Kidney tubule cell (primary cell): ENCODE measurements at regions not wholly inside any gene's neighbourhood (a gene's known extent, or its start where the extent isn't known, plus 50 kb on each side); places are given as distances from the start of the nearest gene placed in this dataset.
"Not testable (repeated sequence)": the region's sequence is repeated elsewhere in the genome, so short reads cannot be mapped to it uniquely, and the experiment has no call there.

Source experiments
- DNase-seq: peaks from one replicate; pipeline ENCODE4 v3.0.0-alpha.2; 2018; ENCODE audit warnings: low spot score

- no peak for DNase-seq
Measured at GRCh38 chr5:30596495-30597064, 596.9 kb upstream of the CDH6 start.

GRCh38 chr5:30594331-30594730 lies 599.2 kb upstream of the CDH6 start:
- no peak for DNase-seq

DNA sequence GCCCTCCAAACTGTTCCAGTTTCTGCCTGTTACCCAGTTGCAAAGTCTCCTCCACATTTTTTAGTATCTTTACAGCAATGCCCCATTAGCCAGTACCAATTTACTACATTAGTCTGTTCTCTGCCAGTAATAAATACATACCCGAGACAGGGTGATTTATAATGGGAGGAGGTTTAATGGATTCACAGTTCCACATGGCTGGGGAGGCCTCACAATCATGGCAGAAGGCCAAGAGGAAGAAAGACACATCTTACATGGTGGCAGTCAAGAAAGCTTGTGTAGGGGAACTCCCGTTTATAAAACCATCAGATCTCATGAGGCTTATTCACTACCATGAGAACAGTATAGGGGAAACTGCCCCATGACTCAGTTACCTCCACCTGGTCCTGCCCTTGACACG lies 600.7 kb upstream of the CDH6 start:
- peak; percentile 57 for DNase-seq

GRCh38 chr5:30581198-30581935 lies 612.1 kb upstream of the CDH6 start:
- DNase-seq: no peak

- no peak for DNase-seq
Measured at GRCh38 chr5:30574761-30575160, 618.7 kb upstream of the CDH6 start.

GRCh38 chr5:30572279-30572678 lies 621.2 kb upstream of the CDH6 start:
- peak; percentile 30 for DNase-seq

DNA sequence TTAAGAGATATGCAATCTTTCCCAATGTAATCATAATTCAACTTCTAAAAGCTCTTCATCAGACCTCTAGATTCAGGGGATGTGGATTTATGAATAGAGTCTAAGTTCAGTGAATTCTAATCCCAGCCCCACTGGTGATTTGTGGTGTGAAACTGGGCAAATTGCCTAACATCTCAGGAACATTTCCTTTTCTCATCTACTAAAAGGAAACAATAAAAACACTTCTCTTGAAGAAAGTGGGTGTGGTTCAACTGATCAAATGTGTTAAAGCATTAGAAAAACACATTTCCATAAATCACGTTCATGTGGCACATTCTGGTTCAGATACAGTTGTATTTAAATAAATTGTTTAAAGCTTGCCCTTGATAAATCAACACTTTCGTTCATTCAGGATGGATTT lies 631.7 kb upstream of the CDH6 start:
- DNase-seq: no peak

DNA sequence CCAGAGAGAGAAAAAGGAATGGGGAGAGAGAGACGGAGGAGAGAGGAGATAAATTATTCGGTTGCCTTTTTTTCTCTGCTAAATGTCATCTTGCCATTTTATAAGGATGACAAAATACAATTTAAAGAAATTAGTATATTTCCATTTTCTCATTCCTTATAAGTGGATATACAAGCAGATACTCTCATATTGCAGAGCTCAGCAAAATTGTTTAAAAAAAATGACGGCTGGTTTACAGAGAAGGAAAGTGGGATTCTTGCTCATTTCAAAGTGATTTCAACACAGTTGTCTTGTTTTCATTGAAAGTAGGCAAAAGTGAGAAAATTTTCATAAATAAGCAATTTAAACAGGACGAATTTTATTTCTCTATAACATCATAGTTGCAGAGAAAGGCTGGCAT lies 641.9 kb upstream of the CDH6 start:
- DNase-seq: no peak

- DNase-seq: no peak
Measured at GRCh38 chr5:30548580-30549305, 644.7 kb upstream of the CDH6 start.

- DNase-seq: no peak
Measured at GRCh38 chr5:30540150-30540549, 653.3 kb upstream of the CDH6 start.

GRCh38 chr5:30539004-30539634 lies 654.4 kb upstream of the CDH6 start:
- DNase-seq: peak; percentile 19

GRCh38 chr5:30525353-30525752 lies 668.1 kb upstream of the CDH6 start:
- no peak for DNase-seq

GRCh38 chr5:30524428-30524827 lies 669.1 kb upstream of the CDH6 start:
- no peak for DNase-seq

- DNase-seq: no peak
Measured at GRCh38 chr5:30523061-30523460, 670.4 kb upstream of the CDH6 start.

GRCh38 chr5:30505014-30505886 lies 688.2 kb upstream of the CDH6 start:
- peak; percentile 93 for DNase-seq

DNA sequence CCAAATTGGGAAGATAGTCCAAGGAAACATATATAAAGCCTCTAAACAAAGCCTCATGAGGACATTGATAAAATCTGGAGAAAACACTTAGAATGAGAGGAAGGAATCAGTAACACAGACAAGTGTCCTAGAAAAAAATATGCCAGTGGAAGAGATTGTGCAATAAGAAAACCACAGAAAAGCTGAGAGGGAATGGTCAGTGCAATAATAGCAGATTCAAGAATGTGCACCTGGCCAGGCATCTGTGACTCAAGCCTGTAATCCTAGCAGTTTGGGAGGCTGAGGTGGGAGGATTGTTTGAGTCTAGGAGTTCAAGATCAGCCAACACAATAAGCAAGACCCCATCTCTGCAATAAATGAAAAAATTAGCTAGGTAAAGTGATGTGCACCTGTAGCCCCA lies 691.2 kb upstream of the CDH6 start:
- DNase-seq: peak; percentile 79

GRCh38 chr5:30501065-30501464 lies 692.4 kb upstream of the CDH6 start:
- DNase-seq: no peak

GRCh38 chr5:30500513-30500912 lies 693.0 kb upstream of the CDH6 start:
- DNase-seq: no peak

- no peak for DNase-seq
Measured at GRCh38 chr5:30499402-30499801, 694.1 kb upstream of the CDH6 start.

DNA sequence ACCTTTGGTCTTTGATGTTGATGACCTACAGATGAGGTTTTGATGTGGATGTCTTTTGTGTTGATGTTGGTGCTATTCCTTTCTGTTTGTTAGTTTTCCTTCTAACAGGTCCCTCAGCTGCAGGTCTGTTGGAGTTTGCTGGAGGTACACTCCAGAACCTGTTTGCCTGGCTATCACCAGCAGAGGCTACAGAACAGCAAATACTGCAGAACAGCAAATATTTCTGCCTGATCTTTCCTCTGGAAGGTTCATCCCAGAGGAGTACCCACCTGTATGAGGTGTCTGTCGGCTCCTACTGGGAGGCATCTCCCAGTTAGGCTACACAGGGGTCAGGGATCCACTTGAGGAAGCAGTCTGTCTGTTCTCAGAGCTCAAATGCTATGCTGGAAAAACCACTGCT lies 694.5 kb upstream of the CDH6 start:
- DNase-seq: no peak

GRCh38 chr5:30498509-30498908 lies 695.0 kb upstream of the CDH6 start:
- not testable (repeated sequence) for DNase-seq

- not testable (repeated sequence) for DNase-seq
Measured at GRCh38 chr5:30494113-30494512, 699.4 kb upstream of the CDH6 start.
